ENCODE measurements at regions not wholly inside any gene's neighbourhood (a gene's known extent, or its start where the extent isn't known, plus 50 kb on each side); places are given as distances from the start of the nearest gene placed in this dataset.
"Not testable (repeated sequence)": the region's sequence is repeated elsewhere in the genome, so short reads cannot be mapped to it uniquely, and the experiment has no call there.

DNA sequence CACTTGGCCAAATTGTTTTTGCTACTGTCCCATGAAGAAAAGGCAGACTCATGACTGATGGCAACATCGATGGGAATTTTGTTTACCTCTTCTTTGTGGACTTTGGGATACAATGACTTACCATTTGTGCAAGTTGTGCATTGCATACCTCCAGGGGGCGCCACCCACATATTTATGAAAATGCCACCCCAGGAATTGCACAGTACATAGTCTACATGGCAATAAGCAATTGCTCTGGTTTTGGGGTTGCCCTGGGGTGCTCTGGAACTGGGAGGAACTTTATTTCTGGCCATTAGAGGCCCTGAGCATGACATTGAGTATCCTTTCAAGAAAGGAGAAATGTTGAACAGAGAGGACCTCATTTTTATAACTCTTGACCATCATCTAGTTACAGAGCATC, 109.1 kb upstream of the ZNF195 start:
- H3K36me3 ChIP-seq; H3K4me3 ChIP-seq (ENCODE audit: low read depth, low read length); H3K27me3 ChIP-seq; H3K4me1 ChIP-seq; H3K9me3 ChIP-seq; DNase-seq: not testable (repeated sequence)

GRCh38 chr11:3485737-3486136, 106.8 kb upstream of the ZNF195 start:
- H3K4me1 ChIP-seq; DNase-seq; H3K27me3 ChIP-seq; H3K36me3 ChIP-seq; H3K4me3 ChIP-seq (ENCODE audit: low read depth, low read length); H3K9me3 ChIP-seq: not testable (repeated sequence)

GRCh38 chr11:3476937-3477885, 98.3 kb upstream of the ZNF195 start:
- H3K27me3 ChIP-seq; H3K4me3 ChIP-seq (ENCODE audit: low read depth, low read length); H3K9me3 ChIP-seq; DNase-seq; H3K4me1 ChIP-seq; H3K36me3 ChIP-seq: not testable (repeated sequence)

- TF ChIP-seq, protein P1, sequence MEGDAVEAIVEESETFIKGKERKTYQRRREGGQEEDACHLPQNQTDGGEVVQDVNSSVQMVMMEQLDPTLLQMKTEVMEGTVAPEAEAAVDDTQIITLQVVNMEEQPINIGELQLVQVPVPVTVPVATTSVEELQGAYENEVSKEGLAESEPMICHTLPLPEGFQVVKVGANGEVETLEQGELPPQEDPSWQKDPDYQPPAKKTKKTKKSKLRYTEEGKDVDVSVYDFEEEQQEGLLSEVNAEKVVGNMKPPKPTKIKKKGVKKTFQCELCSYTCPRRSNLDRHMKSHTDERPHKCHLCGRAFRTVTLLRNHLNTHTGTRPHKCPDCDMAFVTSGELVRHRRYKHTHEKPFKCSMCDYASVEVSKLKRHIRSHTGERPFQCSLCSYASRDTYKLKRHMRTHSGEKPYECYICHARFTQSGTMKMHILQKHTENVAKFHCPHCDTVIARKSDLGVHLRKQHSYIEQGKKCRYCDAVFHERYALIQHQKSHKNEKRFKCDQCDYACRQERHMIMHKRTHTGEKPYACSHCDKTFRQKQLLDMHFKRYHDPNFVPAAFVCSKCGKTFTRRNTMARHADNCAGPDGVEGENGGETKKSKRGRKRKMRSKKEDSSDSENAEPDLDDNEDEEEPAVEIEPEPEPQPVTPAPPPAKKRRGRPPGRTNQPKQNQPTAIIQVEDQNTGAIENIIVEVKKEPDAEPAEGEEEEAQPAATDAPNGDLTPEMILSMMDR (IDR thresholded peaks at IDR 0.05; ENCODE audit: low read depth, low read length), result peak; percentile 29
- H3K36me3 ChIP-seq; H3K4me3 ChIP-seq (ENCODE audit: low read depth, low read length); H3K27me3 ChIP-seq; DNase-seq; H3K4me1 ChIP-seq; H3K9me3 ChIP-seq: not testable (repeated sequence)
Measured at GRCh38 chr11:3476084-3476936, 97.4 kb upstream of the ZNF195 start.

DNA sequence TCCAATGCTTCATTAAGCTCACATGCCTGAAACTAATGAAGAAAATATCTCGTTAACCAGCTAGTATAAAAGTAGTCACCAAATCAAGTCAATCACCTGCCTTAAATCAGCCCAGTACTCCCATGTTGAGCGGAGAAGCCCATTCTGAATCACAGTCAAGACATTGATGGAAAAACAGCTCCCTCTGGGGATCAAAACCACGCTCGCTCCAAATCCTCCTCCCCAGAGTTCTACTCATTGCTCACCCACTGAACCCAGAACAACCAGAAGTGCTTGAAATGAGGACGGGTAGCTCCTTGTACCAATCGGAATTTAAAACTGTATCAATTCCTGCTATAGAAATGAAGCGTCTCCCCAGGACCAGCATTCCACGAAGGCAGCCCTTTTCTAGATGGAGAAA, 90.0 kb upstream of the ZNF195 start:
- H3K4me3 ChIP-seq (ENCODE audit: low read depth, low read length); H3K36me3 ChIP-seq; H3K9me3 ChIP-seq; H3K4me1 ChIP-seq; H3K27me3 ChIP-seq: not testable (repeated sequence)
- peak; percentile 28 for DNase-seq
- TF ChIP-seq, protein P1 (IDR thresholded peaks at IDR 0.05; ENCODE audit: low read depth, low read length), result 0 out of 2 replicates have a peak, but pooled peaks have one; percentile 12

DNA sequence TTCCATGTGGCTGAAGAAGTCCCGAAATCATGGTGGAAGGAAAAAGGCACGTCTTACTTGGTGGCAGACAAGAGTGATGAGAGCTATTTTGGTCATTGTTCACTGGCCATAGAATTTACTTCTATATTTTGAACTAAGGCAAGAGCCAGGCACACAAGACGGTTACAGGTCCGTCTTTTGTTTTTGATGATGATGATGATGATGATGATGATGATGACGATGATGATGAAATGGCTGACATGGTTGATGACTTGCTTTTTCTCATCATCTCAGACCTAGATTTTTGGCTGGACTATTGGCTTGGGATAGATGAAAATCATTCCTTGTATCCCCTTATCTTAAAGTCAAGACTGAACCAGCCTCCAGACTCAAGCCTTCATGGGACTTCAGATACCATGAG, 88.7 kb upstream of the ZNF195 start:
- not testable (repeated sequence) for H3K4me1 ChIP-seq; DNase-seq; H3K9me3 ChIP-seq; H3K27me3 ChIP-seq; H3K4me3 ChIP-seq (ENCODE audit: low read depth, low read length); H3K36me3 ChIP-seq

DNA sequence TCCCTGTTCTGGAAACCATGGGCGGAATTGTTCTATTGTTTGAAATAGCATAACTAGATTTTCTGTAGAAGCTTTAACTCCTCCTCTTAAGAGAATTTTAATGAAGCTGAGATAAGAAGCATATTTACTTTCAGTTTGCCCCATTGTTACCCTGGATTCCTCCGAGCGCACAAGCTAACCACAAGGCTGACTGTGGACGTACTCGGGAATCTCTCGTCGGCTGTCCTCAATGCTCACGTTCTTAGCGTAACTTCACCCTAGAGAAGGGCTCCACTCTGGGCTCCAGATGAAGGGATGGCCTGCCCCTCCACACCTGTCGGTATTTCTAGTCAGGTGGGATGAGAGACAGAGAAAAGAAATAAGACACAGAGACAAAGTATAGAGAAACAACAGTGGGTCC, 76.7 kb upstream of the ZNF195 start:
- not testable (repeated sequence) for H3K36me3 ChIP-seq; H3K9me3 ChIP-seq; DNase-seq; H3K27me3 ChIP-seq; H3K4me3 ChIP-seq (ENCODE audit: low read depth, low read length); H3K4me1 ChIP-seq

DNA sequence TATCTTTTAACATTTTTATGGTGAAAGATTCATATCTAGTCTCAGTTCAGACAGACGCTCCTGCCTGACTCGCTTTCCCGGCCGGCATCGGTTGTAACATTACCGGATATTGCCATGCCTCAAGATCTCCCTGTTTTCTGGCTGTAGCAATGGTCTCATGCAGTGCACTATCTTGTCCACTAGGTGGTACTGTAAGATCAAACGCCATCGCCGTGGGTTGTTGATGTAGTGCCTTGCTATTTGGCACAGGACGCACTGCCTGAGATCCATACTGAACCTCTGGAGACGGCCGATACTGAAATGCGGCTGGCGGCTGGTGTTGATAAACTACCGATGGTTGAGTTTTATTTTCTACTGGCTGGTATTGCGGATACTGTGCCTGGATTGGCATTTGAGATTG, 75.9 kb upstream of the ZNF195 start:
- DNase-seq, result peak; percentile 43
- H3K36me3 ChIP-seq; H3K27me3 ChIP-seq; H3K4me1 ChIP-seq; H3K4me3 ChIP-seq (ENCODE audit: low read depth, low read length); H3K9me3 ChIP-seq: not testable (repeated sequence)
- TF ChIP-seq, protein P1 (IDR thresholded peaks at IDR 0.05; ENCODE audit: low read depth, low read length), result peak; percentile 61

GRCh38 chr11:3453596-3454256, 74.8 kb upstream of the ZNF195 start:
- H3K9me3 ChIP-seq; H3K27me3 ChIP-seq; H3K4me1 ChIP-seq; H3K36me3 ChIP-seq; DNase-seq; H3K4me3 ChIP-seq (ENCODE audit: low read depth, low read length): not testable (repeated sequence)

DNA sequence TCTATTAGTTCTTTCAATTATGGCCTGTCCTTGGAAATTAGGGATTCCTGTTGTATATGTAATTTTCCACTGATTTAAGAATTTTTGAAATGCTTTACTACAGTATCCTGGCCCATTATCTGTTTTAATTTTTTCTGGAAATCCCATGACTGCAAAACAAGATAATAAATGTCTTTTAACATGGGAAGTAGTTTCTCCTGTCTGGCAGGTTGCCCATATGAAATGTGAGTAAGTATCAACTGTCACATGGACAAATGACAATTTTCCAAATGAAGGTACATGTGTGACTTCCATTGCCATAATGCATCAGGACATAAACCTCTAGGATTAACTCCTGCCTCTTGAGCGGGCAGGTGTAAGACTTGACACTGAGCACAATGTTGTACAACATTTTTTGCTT, 71.9 kb upstream of the ZNF195 start:
- H3K36me3 ChIP-seq, result not testable (repeated sequence)

DNA sequence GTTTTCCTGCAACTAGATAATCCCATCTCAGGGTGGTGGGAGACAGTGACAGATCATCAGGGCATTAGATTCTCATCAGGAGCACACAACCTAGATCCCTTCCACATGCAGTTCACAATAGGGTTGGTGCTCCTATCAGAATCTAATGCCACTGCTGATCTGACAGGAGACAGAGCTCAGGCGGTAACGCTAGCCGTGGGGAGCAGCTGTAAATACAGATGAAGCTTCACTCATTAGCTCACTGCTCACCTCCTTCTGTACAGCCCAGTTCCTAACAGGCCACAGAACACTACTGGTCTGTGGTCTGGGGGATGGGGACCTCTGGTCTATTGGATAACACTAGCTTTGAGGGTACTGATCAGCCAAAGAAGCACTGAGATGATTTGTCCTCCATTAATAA, 66.6 kb upstream of the ZNF195 start:
- not testable (repeated sequence) for H3K4me1 ChIP-seq; H3K36me3 ChIP-seq; H3K9me3 ChIP-seq; H3K4me3 ChIP-seq (ENCODE audit: low read depth, low read length); DNase-seq; H3K27me3 ChIP-seq

More for the DNA sequence above, 71.9 kb upstream of the ZNF195 start:
- not testable (repeated sequence) for H3K27me3 ChIP-seq; H3K4me3 ChIP-seq (ENCODE audit: low read depth, low read length); DNase-seq; H3K9me3 ChIP-seq; H3K4me1 ChIP-seq

DNA sequence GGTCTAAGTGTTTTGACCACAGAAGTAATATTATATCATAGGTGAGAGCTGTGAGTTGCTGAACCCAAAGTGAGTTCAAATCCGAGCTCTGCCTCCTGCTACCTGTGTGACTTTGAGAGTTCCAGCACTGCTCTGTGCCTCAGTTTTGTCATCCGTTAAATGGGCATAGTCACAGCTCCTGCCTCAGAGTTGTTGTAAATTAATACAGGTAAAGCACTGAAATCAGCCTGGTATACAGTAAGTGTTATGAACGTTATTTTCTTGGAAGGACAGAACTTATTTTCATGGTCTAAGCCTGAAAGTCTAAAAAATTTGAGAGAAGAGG, 65.4 kb upstream of the ZNF195 start:
- H3K4me3 ChIP-seq (ENCODE audit: low read depth, low read length); H3K27me3 ChIP-seq; H3K36me3 ChIP-seq; H3K4me1 ChIP-seq; DNase-seq; H3K9me3 ChIP-seq: not testable (repeated sequence)
